ENCODE measurements at regions not wholly inside any gene's neighbourhood (a gene's known extent, or its start where the extent isn't known, plus 50 kb on each side); places are given as distances from the start of the nearest gene placed in this dataset.

DNA sequence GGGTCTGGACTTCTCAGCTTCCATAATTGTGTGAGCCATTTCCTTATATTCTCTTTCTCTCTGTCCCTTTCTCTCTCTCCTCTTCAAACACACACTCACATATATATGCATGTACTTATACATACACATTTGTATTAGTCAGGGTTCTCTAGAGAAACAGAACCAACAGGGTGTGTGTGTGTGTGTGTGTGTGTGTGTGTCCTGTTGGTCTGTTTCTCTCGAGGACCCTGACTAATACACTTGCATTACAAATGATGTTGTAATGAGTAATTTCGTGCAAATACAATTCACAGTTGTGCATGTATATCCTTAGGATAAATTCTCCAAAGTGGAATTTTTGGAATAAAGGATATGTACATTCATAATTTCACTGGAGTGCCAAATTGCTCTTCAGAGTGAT is 115.3 kb downstream of the NPIPB5 start:
- in situ Hi-C loops (cut with MboI; ENCODE audit: low pct_ligation_motif_present in 1 of 4, low pct_unique_long_range_greater_than_20kb in 1 of 4, low sequenced_read_pairs in 3 of 4): loop anchor here in 1 of 4 donors (25.0 kb wide), 2 partner anchors 214 to 289 kb away; no protein-coding TSS in a partner anchor
- WGBS, 2 donors (ENCODE audit: low coverage in 1 of 2): 58 to 75% methylated on average over 2 of the region's 2 CpGs
- no peak for DNase-seq
- intact Hi-C loops (cut with DNase I; ENCODE audit: low total_unique reads): no loop called here
- Histone ChIP-seq H3K36me3 (no peaks in the 10 kb centered on the region), H3K27me3 (peaks cover 11% of the 10 kb centered on the region), H3K4me3 (no peak overlapping the region), H3K27ac (no peak overlapping the region), H3K4me1 (no peaks in the 10 kb centered on the region), H3K9me3 (no peaks in the 10 kb centered on the region)
- TF ChIP-seq, protein P1, sequence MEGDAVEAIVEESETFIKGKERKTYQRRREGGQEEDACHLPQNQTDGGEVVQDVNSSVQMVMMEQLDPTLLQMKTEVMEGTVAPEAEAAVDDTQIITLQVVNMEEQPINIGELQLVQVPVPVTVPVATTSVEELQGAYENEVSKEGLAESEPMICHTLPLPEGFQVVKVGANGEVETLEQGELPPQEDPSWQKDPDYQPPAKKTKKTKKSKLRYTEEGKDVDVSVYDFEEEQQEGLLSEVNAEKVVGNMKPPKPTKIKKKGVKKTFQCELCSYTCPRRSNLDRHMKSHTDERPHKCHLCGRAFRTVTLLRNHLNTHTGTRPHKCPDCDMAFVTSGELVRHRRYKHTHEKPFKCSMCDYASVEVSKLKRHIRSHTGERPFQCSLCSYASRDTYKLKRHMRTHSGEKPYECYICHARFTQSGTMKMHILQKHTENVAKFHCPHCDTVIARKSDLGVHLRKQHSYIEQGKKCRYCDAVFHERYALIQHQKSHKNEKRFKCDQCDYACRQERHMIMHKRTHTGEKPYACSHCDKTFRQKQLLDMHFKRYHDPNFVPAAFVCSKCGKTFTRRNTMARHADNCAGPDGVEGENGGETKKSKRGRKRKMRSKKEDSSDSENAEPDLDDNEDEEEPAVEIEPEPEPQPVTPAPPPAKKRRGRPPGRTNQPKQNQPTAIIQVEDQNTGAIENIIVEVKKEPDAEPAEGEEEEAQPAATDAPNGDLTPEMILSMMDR (IDR thresholded peaks at IDR 0.05): no peak
- TF ChIP-seq EP300 (IDR thresholded peaks at IDR 0.05; ENCODE audit: low read depth) (no peak), POLR2A (IDR thresholded peaks at IDR 0.05) (no peak), POLR2AphosphoS5 (IDR thresholded peaks at IDR 0.05) (no peak)

DNA sequence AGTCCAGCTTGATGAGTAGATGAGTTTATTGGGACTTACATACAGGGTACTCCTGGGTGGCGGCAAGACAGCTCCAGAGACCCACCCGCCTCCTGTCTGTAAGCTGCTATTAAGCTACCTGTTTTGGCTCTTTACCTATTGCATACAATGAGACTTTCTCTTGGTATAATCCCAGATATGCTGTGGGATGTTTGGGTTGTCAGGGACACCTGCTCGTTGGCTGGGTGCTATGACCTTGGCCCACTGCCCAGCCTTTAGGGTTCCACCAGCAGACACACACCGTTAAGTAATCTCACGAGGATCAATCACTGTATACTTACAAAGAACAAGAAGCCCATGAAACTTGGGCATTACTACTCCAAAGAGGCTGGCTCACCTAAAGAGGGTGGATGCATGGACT is 116.4 kb downstream of the NPIPB5 start:
- H3K4me1 ChIP-seq: no peaks in the 10 kb centered on the region
- peaks cover 11% of the 10 kb centered on the region for H3K27me3 ChIP-seq
- H3K9me3 ChIP-seq: no peaks in the 10 kb centered on the region
- H3K36me3 ChIP-seq: no peaks in the 10 kb centered on the region
- 46 to 59% methylated on average over 5 of the region's 5 CpGs for WGBS, 2 donors (ENCODE audit: low coverage in 1 of 2)
- TF ChIP-seq POLR2A (IDR thresholded peaks at IDR 0.05): no peak
- TF ChIP-seq POLR2AphosphoS5 (IDR thresholded peaks at IDR 0.05): no peak
- TF ChIP-seq, protein P1 (IDR thresholded peaks at IDR 0.05): no peak
- no peak for TF ChIP-seq EP300 (IDR thresholded peaks at IDR 0.05; ENCODE audit: low read depth)
- DNase-seq: no peak
- intact Hi-C loops (cut with DNase I; ENCODE audit: low total_unique reads) (no loop called here), in situ Hi-C loops (cut with MboI; ENCODE audit: low pct_ligation_motif_present in 1 of 4, low pct_unique_long_range_greater_than_20kb in 1 of 4, low sequenced_read_pairs in 3 of 4) (loop anchor here in 1 of 4 donors (25.0 kb wide), 2 partner anchors 215 to 290 kb away; no protein-coding TSS in a partner anchor)
- H3K4me3 ChIP-seq: no peak overlapping the region
- no peak overlapping the region for H3K27ac ChIP-seq

DNA sequence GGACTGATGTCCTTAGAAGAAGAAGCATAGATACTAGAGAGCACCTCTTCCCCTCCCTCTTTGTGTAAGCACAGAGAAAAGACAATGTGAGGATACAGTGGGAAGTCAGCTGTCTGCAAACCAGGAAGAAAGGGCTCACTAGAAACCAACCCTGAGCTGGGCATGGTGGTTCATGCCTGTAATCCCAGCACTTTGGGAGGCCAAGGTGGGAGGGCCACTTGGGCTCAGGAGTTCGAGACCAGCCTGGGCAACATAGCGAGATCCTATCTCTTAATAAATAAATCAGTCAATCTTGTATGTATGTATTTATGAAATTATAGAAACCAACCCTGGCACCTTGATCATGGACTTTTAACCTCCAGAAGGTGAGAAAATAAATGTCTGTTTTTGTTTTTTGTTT is 118.3 kb downstream of the NPIPB5 start:
- in situ Hi-C loops (cut with MboI; ENCODE audit: low pct_ligation_motif_present in 1 of 4, low pct_unique_long_range_greater_than_20kb in 1 of 4, low sequenced_read_pairs in 3 of 4): loop anchor here in 1 of 4 donors (25.0 kb wide), 2 partner anchors 217 to 292 kb away; no protein-coding TSS in a partner anchor
- 93 to 100% methylated on average over 2 of the region's 2 CpGs for WGBS, 2 donors (ENCODE audit: low coverage in 1 of 2)

DNA sequence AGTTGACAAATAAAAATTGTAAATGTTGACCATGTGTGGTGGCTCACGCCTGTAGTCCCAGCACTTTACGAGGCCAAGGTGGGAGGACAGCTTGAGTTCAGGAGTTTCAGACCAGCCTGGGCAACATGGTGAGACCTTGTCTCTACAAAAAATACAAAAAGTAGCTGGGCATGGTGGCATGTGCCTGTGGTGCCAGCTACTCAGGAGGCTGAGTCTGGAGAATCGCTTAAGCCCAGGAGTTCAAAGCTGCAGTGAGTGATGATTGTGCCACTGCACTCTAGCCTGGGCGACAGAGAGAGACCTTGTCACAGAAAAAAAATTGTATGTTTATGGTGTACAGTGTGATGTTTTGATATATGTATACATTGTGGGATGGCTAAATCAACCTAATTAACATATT is 119.6 kb downstream of the NPIPB5 start:
- in situ Hi-C loops (cut with MboI; ENCODE audit: low pct_ligation_motif_present in 1 of 4, low pct_unique_long_range_greater_than_20kb in 1 of 4, low sequenced_read_pairs in 3 of 4) (loop anchor here in 1 of 4 donors (25.0 kb wide), 2 partner anchors 218 to 293 kb away; no protein-coding TSS in a partner anchor), intact Hi-C loops (cut with DNase I; ENCODE audit: low total_unique reads) (no loop called here)
- Histone ChIP-seq H3K4me1 (no peaks in the 10 kb centered on the region), H3K9me3 (no peaks in the 10 kb centered on the region), H3K4me3 (no peak overlapping the region), H3K27me3 (peaks cover 20% of the 10 kb centered on the region), H3K36me3 (no peaks in the 10 kb centered on the region), H3K27ac (no peak overlapping the region)
- no peak for TF ChIP-seq EP300 (IDR thresholded peaks at IDR 0.05; ENCODE audit: low read depth)
- TF ChIP-seq, protein P1 (IDR thresholded peaks at IDR 0.05): no peak
- no peak for TF ChIP-seq POLR2AphosphoS5 (IDR thresholded peaks at IDR 0.05)
- no peak for TF ChIP-seq POLR2A (IDR thresholded peaks at IDR 0.05)
- DNase-seq: no peak
- WGBS, 2 donors (ENCODE audit: low coverage in 1 of 2): 85 to 91% methylated on average over 4 of the region's 4 CpGs

More for the DNA sequence above, 118.3 kb downstream of the NPIPB5 start:
- H3K9me3 ChIP-seq: no peaks in the 10 kb centered on the region
- H3K27me3 ChIP-seq: peaks cover 11% of the 10 kb centered on the region
- no peaks in the 10 kb centered on the region for H3K4me1 ChIP-seq
- intact Hi-C loops (cut with DNase I; ENCODE audit: low total_unique reads): no loop called here
- H3K27ac ChIP-seq: no peak overlapping the region
- TF ChIP-seq POLR2AphosphoS5 (IDR thresholded peaks at IDR 0.05): no peak
- no peak for TF ChIP-seq EP300 (IDR thresholded peaks at IDR 0.05; ENCODE audit: low read depth)
- no peak for TF ChIP-seq POLR2A (IDR thresholded peaks at IDR 0.05)
- TF ChIP-seq, protein P1 (IDR thresholded peaks at IDR 0.05): no peak
- no peak for DNase-seq
- H3K4me3 ChIP-seq: no peak overlapping the region
- no peaks in the 10 kb centered on the region for H3K36me3 ChIP-seq
